SK-N-SH treated with all-trans-retinoic acid at 6 μM for 48 hours (cell line): ENCODE measurements at regions not wholly inside any gene's neighbourhood (a gene's known extent, or its start where the extent isn't known, plus 50 kb on each side); places are given as distances from the start of the nearest gene placed in this dataset.

Experiments
- ARNTL ChIP-seq: fragments of 450-650 bp; formaldehyde crosslinking; IDR thresholded peaks from 2 replicates; pipeline ENCODE4 v1.5.0; 2020; ENCODE audit warnings: low read depth, mild to moderate bottlenecking, moderate library complexity, borderline replicate concordance
- BACH2 ChIP-seq: fragments of 250-450 bp; sonication (Bioruptor Pico); IDR thresholded peaks from 2 replicates; pipeline ENCODE4 v1.9.0; 2021; ENCODE audit warnings: mild to moderate bottlenecking, borderline replicate concordance
- CSDC2 ChIP-seq: fragments of 250-450 bp; sonication (Bioruptor Pico); IDR thresholded peaks from 2 replicates; pipeline ENCODE4 v1.5.0; 2020; ENCODE audit warnings: mild to moderate bottlenecking, moderate library complexity
- ISL1 ChIP-seq: fragments of 250-450 bp; sonication (Bioruptor Pico); IDR thresholded peaks from 2 replicates; pipeline ENCODE4 v2.1.2; 2022; ENCODE audit warnings: mild to moderate bottlenecking, moderate library complexity
- POU6F1 ChIP-seq: fragments of 250-450 bp; sonication (Bioruptor Pico); IDR thresholded peaks from 2 replicates; pipeline ENCODE4 v1.8.0; 2021; ENCODE audit warnings: low read depth, mild to moderate bottlenecking, moderate library complexity, borderline replicate concordance
- PPARA ChIP-seq: fragments of 250-450 bp; sonication (Bioruptor Pico); IDR thresholded peaks from 2 replicates; pipeline ENCODE4 v1.5.0; 2020; ENCODE audit warnings: mild to moderate bottlenecking, borderline replicate concordance
- RARB ChIP-seq: fragments of 250-450 bp; sonication (Bioruptor Pico); IDR thresholded peaks from 2 replicates; pipeline ENCODE4 v1.8.0; 2021; ENCODE audit warnings: mild to moderate bottlenecking, moderate library complexity
- TCF4 ChIP-seq: fragments of 250-450 bp; sonication (Bioruptor Pico); IDR thresholded peaks from 2 replicates; pipeline ENCODE4 v1.8.0; 2021; ENCODE audit warnings: mild to moderate bottlenecking, moderate library complexity, borderline replicate concordance
- ZFP3 ChIP-seq: fragments of 250-450 bp; sonication (Bioruptor Pico); IDR thresholded peaks from 2 replicates; pipeline ENCODE4 v1.5.0; 2020; ENCODE audit warnings: mild to moderate bottlenecking, moderate library complexity
- ZNF565 ChIP-seq: fragments of 450-650 bp; formaldehyde crosslinking; conservative IDR thresholded peaks from 2 replicates; pipeline ENCODE4 v1.5.0; 2020; ENCODE audit warnings: low read depth, mild to moderate bottlenecking, moderate library complexity
- TF ChIP-seq, protein P1 (sequence below): fragments of 250-450 bp; sonication (Bioruptor Pico); IDR thresholded peaks from 2 replicates; pipeline ENCODE4 v1.5.1; 2021; ENCODE audit warnings: mild to moderate bottlenecking, moderate library complexity

GRCh38 chr22:22818861-22819855, 68.5 kb upstream of the IGLL5 start:
- TF ChIP-seq ARNTL (CRISPR knock-in tag) (no peak), POU6F1 (CRISPR knock-in tag) (no peak), ISL1 (CRISPR knock-in tag) (no peak), BACH2 (no peak), PPARA (CRISPR knock-in tag) (no peak), RARB (CRISPR knock-in tag) (no peak), CSDC2 (CRISPR knock-in tag) (no peak), ZFP3 (CRISPR knock-in tag) (no peak), ZNF565 (CRISPR knock-in tag) (no peak), TCF4 (CRISPR knock-in tag) (no peak)
- TF ChIP-seq, protein P1, sequence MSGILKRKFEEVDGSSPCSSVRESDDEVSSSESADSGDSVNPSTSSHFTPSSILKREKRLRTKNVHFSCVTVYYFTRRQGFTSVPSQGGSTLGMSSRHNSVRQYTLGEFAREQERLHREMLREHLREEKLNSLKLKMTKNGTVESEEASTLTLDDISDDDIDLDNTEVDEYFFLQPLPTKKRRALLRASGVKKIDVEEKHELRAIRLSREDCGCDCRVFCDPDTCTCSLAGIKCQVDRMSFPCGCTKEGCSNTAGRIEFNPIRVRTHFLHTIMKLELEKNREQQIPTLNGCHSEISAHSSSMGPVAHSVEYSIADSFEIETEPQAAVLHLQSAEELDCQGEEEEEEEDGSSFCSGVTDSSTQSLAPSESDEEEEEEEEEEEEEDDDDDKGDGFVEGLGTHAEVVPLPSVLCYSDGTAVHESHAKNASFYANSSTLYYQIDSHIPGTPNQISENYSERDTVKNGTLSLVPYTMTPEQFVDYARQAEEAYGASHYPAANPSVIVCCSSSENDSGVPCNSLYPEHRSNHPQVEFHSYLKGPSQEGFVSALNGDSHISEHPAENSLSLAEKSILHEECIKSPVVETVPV (CRISPR knock-in tag), result no peak
